Activated CD8-positive, alpha-beta T cell treated with anti-CD3 and anti-CD28 coated beads for 36 hours (primary cell): ENCODE measurements at regions not wholly inside any gene's neighbourhood (a gene's known extent, or its start where the extent isn't known, plus 50 kb on each side); places are given as distances from the start of the nearest gene placed in this dataset.

Source experiments
- ATAC-seq: fragments of 200-7000 bp; cut with Tn5 transposase; one replicate; pipeline ENCODE4 v1.10.0; 2021; ENCODE audit warnings: mild to moderate bottlenecking, moderate library complexity
- CTCF ChIA-PET: fragments of 350-600 bp; sonication (Branson Sonifier 250); formaldehyde crosslinking; loops from one replicate; lab custom pipeline; 2021; ENCODE audit warnings: antibody characterized with exemption; lab: Charles Lee
- POLR2A ChIA-PET: fragments of 350-600 bp; sonication (Branson Sonifier 250); formaldehyde crosslinking; loops from one replicate; lab custom pipeline; 2021; ENCODE audit warnings: antibody characterized with exemption; lab: Charles Lee
- DNase-seq: peaks from one replicate; pipeline ENCODE4 v3.0.0-alpha.2; 2020
- H3K27ac Mint-ChIP-seq: one replicate; pipeline ENCODE4 v1.8.0; 2021; ENCODE audit warnings: mild to moderate bottlenecking, mixed read lengths
- H3K27me3 Mint-ChIP-seq: one replicate; pipeline ENCODE4 v1.8.0; 2021; ENCODE audit warnings: mixed read lengths
- H3K36me3 Mint-ChIP-seq: one replicate; pipeline ENCODE4 v1.8.0; 2021; ENCODE audit warnings: low read depth, mixed read lengths
- H3K4me1 Mint-ChIP-seq: one replicate; pipeline ENCODE4 v1.8.0; 2021; ENCODE audit warnings: low read depth, mixed read lengths
- H3K4me3 Mint-ChIP-seq: one replicate; pipeline ENCODE4 v1.8.0; 2021; ENCODE audit warnings: mild to moderate bottlenecking, moderate library complexity, mixed read lengths
- H3K9me3 Mint-ChIP-seq: one replicate; pipeline ENCODE4 v1.8.0; 2021; ENCODE audit warnings: mixed read lengths
- intact Hi-C: fragments of 100-400 bp; cut with micrococcal nuclease; formaldehyde crosslinking; loops from one replicate; pipeline ENCODE4 v1.10.0; 2022
- TF ChIP-seq, protein P1 (sequence below): fragments of 200-600 bp; IDR thresholded peaks from one replicate; pipeline ENCODE4 v1.8.0; 2022; ENCODE audit warnings: antibody characterized with exemption, mild to moderate bottlenecking

DNA sequence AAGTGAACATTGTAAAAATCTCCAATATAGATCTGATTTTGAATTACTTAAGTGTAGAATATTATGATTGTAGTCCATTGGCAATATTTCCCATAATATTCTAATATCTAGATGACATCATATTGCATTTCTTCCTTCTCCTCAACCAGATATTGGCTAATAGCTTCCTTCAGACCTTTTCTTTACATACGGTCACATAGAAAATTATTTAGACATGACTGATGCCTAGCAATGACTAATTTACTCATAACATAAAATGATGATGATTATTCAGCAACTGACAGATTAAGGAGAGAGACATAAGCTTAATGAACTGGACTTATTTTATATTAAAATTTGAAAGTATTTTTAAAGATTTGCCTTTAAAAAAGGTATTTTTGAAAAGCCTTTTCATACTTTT is 1287.6 kb downstream of the STIM2 start:
- H3K9me3 Mint-ChIP-seq, result peaks cover 3% of the 10 kb centered on the region
- H3K36me3 Mint-ChIP-seq, result no peaks in the 10 kb centered on the region
- ATAC-seq (no peak), DNase-seq (no peak)
- H3K27me3 Mint-ChIP-seq, result no peaks in the 10 kb centered on the region
- no peak overlapping the region for H3K4me3 Mint-ChIP-seq
- H3K27ac Mint-ChIP-seq, result no peak overlapping the region
- POLR2A ChIA-PET, result no interaction called here
- TF ChIP-seq, protein P1, sequence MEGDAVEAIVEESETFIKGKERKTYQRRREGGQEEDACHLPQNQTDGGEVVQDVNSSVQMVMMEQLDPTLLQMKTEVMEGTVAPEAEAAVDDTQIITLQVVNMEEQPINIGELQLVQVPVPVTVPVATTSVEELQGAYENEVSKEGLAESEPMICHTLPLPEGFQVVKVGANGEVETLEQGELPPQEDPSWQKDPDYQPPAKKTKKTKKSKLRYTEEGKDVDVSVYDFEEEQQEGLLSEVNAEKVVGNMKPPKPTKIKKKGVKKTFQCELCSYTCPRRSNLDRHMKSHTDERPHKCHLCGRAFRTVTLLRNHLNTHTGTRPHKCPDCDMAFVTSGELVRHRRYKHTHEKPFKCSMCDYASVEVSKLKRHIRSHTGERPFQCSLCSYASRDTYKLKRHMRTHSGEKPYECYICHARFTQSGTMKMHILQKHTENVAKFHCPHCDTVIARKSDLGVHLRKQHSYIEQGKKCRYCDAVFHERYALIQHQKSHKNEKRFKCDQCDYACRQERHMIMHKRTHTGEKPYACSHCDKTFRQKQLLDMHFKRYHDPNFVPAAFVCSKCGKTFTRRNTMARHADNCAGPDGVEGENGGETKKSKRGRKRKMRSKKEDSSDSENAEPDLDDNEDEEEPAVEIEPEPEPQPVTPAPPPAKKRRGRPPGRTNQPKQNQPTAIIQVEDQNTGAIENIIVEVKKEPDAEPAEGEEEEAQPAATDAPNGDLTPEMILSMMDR, result no peak
- CTCF ChIA-PET, result no interaction called here
- intact Hi-C loops, result no loop called here
- no peaks in the 10 kb centered on the region for H3K4me1 Mint-ChIP-seq

GRCh38 chr4:28149762-28150161 is 1289.1 kb downstream of the STIM2 start:
- no peak for ATAC-seq
- Mint-ChIP-seq H3K36me3 (no peaks in the 10 kb centered on the region), H3K4me3 (no peak overlapping the region), H3K9me3 (peaks cover 5% of the 10 kb centered on the region), H3K27ac (no peak overlapping the region), H3K27me3 (no peaks in the 10 kb centered on the region), H3K4me1 (no peaks in the 10 kb centered on the region)
- ChIA-PET CTCF (no interaction called here), POLR2A (no interaction called here)
- DNase-seq, result no peak
- TF ChIP-seq, protein P1, result no peak
- intact Hi-C loops, result no loop called here

GRCh38 chr4:28151314-28151713 is 1290.7 kb downstream of the STIM2 start:
- ChIA-PET POLR2A (no interaction called here), CTCF (no interaction called here)
- H3K27me3 Mint-ChIP-seq, result no peaks in the 10 kb centered on the region
- TF ChIP-seq, protein P1, result no peak
- H3K4me3 Mint-ChIP-seq, result no peak overlapping the region
- no peak overlapping the region for H3K27ac Mint-ChIP-seq
- DNase-seq, result no peak
- peaks cover 5% of the 10 kb centered on the region for H3K9me3 Mint-ChIP-seq
- ATAC-seq, result no peak
- H3K4me1 Mint-ChIP-seq, result no peaks in the 10 kb centered on the region
- intact Hi-C loops, result no loop called here
- no peaks in the 10 kb centered on the region for H3K36me3 Mint-ChIP-seq

GRCh38 chr4:28167411-28167810 is 1306.8 kb downstream of the STIM2 start:
- ChIA-PET POLR2A (interaction anchor here (0.6 kb wide), 1 partner anchor 338 kb away, joined by 4 read pairs; no protein-coding TSS in a partner anchor), CTCF (no interaction called here)
- intact Hi-C loops, result no loop called here
- Mint-ChIP-seq H3K27ac (no peak overlapping the region), H3K9me3 (no peaks in the 10 kb centered on the region), H3K4me3 (no peak overlapping the region), H3K36me3 (no peaks in the 10 kb centered on the region), H3K4me1 (no peaks in the 10 kb centered on the region), H3K27me3 (no peaks in the 10 kb centered on the region)
- TF ChIP-seq, protein P1, result no peak
- no peak for ATAC-seq
- no peak for DNase-seq

GRCh38 chr4:28176942-28177341 is 1316.3 kb downstream of the STIM2 start:
- ChIA-PET CTCF (no interaction called here), POLR2A (no interaction called here)

More at GRCh38 chr4:28176942-28177341, 1316.3 kb downstream of the STIM2 start:
- no peak overlapping the region for H3K4me3 Mint-ChIP-seq
- peaks cover 3% of the 10 kb centered on the region for H3K9me3 Mint-ChIP-seq
- H3K27me3 Mint-ChIP-seq, result no peaks in the 10 kb centered on the region
- DNase-seq, result no peak
- no peak for ATAC-seq
- H3K36me3 Mint-ChIP-seq, result no peaks in the 10 kb centered on the region
- no peaks in the 10 kb centered on the region for H3K4me1 Mint-ChIP-seq
- H3K27ac Mint-ChIP-seq, result no peak overlapping the region
- intact Hi-C loops, result no loop called here
- TF ChIP-seq, protein P1, result no peak
